ENCODE measurements at regions not wholly inside any gene's neighbourhood (a gene's known extent, or its start where the extent isn't known, plus 50 kb on each side); places are given as distances from the start of the nearest gene placed in this dataset.

GRCh38 chr5:114822863-114823262 lies 346.8 kb downstream of the TRIM36 start:
- no peak overlapping the region for H3K27ac ChIP-seq (ENCODE audit: low read depth in 1 of 2, low read length in 2 of 2)
- H3K4me3 ChIP-seq (ENCODE audit: low read depth in 1 of 3, low read length in 3 of 3), result no peak overlapping the region
- DNase-seq (ENCODE audit: low spot score), result no peak
- no peaks in the 10 kb centered on the region for H3K27me3 ChIP-seq (ENCODE audit: control insufficient read depth in 4 of 4, insufficient read depth in 4 of 4, low read length in 3 of 4)
- H3K9ac ChIP-seq (ENCODE audit: low read depth in 1 of 2, low read length in 2 of 2), result no peak overlapping the region
- H3K9me3 ChIP-seq (ENCODE audit: control insufficient read depth in 4 of 4, low read length in 3 of 4), result peaks cover 0 to 5% (median 1%) of the 10 kb centered on the region in 4 donors
- H3K36me3 ChIP-seq (ENCODE audit: control insufficient read depth in 4 of 4, insufficient read depth in 3 of 4, low read depth in 1 of 4, low read length in 3 of 4), result no peaks in the 10 kb centered on the region
- no peaks in the 10 kb centered on the region for H3K4me1 ChIP-seq (ENCODE audit: control insufficient read depth in 4 of 4, insufficient read depth in 4 of 4, low read length in 3 of 4)
- no peak for TF ChIP-seq GABPA (IDR thresholded peaks at IDR 0.05 in 1 of 2, conservative IDR thresholded peaks at IDR 0.05 in 1 of 2)

DNA sequence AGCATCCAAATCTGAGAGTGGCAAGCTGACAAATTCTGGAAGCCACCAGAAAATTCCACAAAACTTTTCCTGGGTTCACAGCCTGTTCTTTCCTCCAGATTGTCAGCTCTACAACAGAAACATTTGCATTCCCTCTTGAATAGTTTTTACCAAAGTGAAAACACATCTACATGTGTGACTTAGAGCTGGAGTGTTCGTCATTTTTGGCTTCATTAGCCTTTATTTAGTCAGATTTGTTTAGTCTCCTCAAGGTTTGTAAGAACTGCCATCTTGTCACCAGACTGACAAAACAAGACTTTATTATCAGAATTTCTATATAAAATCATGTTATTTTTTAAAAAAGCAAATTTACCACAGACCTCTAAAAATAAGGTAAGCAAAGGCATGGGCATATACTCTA lies 347.3 kb downstream of the TRIM36 start:
- Histone ChIP-seq H3K9ac (ENCODE audit: low read depth in 1 of 2, low read length in 2 of 2) (no peak overlapping the region), H3K27ac (ENCODE audit: low read depth in 1 of 2, low read length in 2 of 2) (no peak overlapping the region), H3K4me1 (ENCODE audit: control insufficient read depth in 4 of 4, insufficient read depth in 4 of 4, low read length in 3 of 4) (no peaks in the 10 kb centered on the region), H3K9me3 (ENCODE audit: control insufficient read depth in 4 of 4, low read length in 3 of 4) (peaks cover 0 to 5% (median 1%) of the 10 kb centered on the region in 4 donors), H3K27me3 (ENCODE audit: control insufficient read depth in 4 of 4, insufficient read depth in 4 of 4, low read length in 3 of 4) (no peaks in the 10 kb centered on the region), H3K4me3 (ENCODE audit: low read depth in 1 of 3, low read length in 3 of 3) (no peak overlapping the region), H3K36me3 (ENCODE audit: control insufficient read depth in 4 of 4, insufficient read depth in 3 of 4, low read depth in 1 of 4, low read length in 3 of 4) (no peaks in the 10 kb centered on the region)
- 34% methylated on average over 1 of the region's 1 CpG for WGBS
- DNase-seq (ENCODE audit: low spot score), result no peak
- TF ChIP-seq GABPA (IDR thresholded peaks at IDR 0.05 in 1 of 2, conservative IDR thresholded peaks at IDR 0.05 in 1 of 2) (no peak), HNF4G (IDR thresholded peaks at IDR 0.05) (no peak), ZBTB33 (IDR thresholded peaks at IDR 0.05) (no peak), EGR1 (IDR thresholded peaks at IDR 0.05; ENCODE audit: low read depth in 2 of 2) (no peak), JUND (IDR thresholded peaks at IDR 0.05) (no peak), FOXA1 (IDR thresholded peaks at IDR 0.05) (no peak), RAD21 (IDR thresholded peaks at IDR 0.05) (no peak), REST (IDR thresholded peaks at IDR 0.05) (no peak)
- TF ChIP-seq, protein P1, sequence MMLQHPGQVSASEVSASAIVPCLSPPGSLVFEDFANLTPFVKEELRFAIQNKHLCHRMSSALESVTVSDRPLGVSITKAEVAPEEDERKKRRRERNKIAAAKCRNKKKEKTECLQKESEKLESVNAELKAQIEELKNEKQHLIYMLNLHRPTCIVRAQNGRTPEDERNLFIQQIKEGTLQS (IDR thresholded peaks at IDR 0.05), result no peak
- TF ChIP-seq, protein P2, sequence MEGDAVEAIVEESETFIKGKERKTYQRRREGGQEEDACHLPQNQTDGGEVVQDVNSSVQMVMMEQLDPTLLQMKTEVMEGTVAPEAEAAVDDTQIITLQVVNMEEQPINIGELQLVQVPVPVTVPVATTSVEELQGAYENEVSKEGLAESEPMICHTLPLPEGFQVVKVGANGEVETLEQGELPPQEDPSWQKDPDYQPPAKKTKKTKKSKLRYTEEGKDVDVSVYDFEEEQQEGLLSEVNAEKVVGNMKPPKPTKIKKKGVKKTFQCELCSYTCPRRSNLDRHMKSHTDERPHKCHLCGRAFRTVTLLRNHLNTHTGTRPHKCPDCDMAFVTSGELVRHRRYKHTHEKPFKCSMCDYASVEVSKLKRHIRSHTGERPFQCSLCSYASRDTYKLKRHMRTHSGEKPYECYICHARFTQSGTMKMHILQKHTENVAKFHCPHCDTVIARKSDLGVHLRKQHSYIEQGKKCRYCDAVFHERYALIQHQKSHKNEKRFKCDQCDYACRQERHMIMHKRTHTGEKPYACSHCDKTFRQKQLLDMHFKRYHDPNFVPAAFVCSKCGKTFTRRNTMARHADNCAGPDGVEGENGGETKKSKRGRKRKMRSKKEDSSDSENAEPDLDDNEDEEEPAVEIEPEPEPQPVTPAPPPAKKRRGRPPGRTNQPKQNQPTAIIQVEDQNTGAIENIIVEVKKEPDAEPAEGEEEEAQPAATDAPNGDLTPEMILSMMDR (IDR thresholded peaks at IDR 0.05; ENCODE audit: low read depth, low read length, missing input control), result no peak

DNA sequence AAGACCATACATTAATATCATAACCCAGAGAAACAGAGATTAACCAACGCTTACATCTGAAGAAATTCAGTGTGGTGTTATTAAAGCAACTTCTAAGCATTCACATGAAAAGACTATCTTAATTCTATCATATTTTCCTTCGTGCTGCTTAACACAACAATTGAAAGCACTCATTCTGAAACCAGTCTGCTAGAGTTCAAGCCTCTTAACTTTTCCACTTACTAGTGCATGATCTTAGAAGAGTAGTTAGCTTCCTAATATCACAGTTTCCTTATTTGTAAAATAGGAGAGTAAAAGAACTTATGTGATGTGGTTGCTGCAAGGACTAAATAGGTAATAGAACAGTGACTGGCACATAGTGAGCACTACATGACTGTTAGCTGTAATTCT lies 379.3 kb downstream of the TRIM36 start:
- no peaks in the 10 kb centered on the region for H3K4me1 ChIP-seq (ENCODE audit: control insufficient read depth in 4 of 4, insufficient read depth in 4 of 4, low read length in 3 of 4)
- no peaks in the 10 kb centered on the region for H3K36me3 ChIP-seq (ENCODE audit: control insufficient read depth in 4 of 4, insufficient read depth in 3 of 4, low read depth in 1 of 4, low read length in 3 of 4)
- H3K9me3 ChIP-seq (ENCODE audit: control insufficient read depth in 4 of 4, low read length in 3 of 4), result no peaks in the 10 kb centered on the region
- no peak overlapping the region for H3K9ac ChIP-seq (ENCODE audit: low read depth in 1 of 2, low read length in 2 of 2)
- no peak overlapping the region for H3K4me3 ChIP-seq (ENCODE audit: low read depth in 1 of 3, low read length in 3 of 3)
- no peak for DNase-seq (ENCODE audit: low spot score)
- WGBS, result 63% methylated on average over 2 of the region's 2 CpGs
- H3K27ac ChIP-seq (ENCODE audit: low read depth in 1 of 2, low read length in 2 of 2), result no peak overlapping the region
- peaks cover 0 to 4% (median 1%) of the 10 kb centered on the region in 4 donors for H3K27me3 ChIP-seq (ENCODE audit: control insufficient read depth in 4 of 4, insufficient read depth in 4 of 4, low read length in 3 of 4)
- no peak for TF ChIP-seq FOXA2 (IDR thresholded peaks at IDR 0.05)

All from liver (tissue), 8 donors.